Endothelial cell of umbilical vein (primary cell): ENCODE measurements at regions not wholly inside any gene's neighbourhood (a gene's known extent, or its start where the extent isn't known, plus 50 kb on each side); places are given as distances from the start of the nearest gene placed in this dataset.

ENCODE experiments used
- BruUV-seq: library from RNA; stranded (reverse); fragments of 400-500 nt; replicated peaks from 2 replicates; lab custom pipeline; 2021; lab: Mats Ljungman, UMichigan
- CTCF ChIA-PET: fragments of 300-600, 350-600 bp; sonication (Branson Sonifier 250); formaldehyde crosslinking; loops from one replicate; lab custom pipeline; 2021; ENCODE audit warnings: antibody characterized with exemption, inconsistent platforms; lab: Charles Lee
- POLR2A ChIA-PET: fragments of 300-600, 350-600 bp; sonication (Branson Sonifier 250); formaldehyde crosslinking; loops from one replicate; lab custom pipeline; 2021; ENCODE audit warnings: antibody characterized with exemption, inconsistent platforms; lab: Charles Lee
- DNase-seq: peaks from one replicate; pipeline ENCODE4 v3.0.0-alpha.2; 2011; ENCODE audit warnings: low read depth, low spot score
- FAIRE-seq: peaks from 2 replicates; lab custom pipeline; 2011; peaks lifted over from hg19 to GRCh38; lab: Jason Lieb, UNC
- H2AFZ ChIP-seq: 2 replicates; pipeline ENCODE4 v1.6.0; 2012; ENCODE audit warnings: low read depth, low read length, control low read depth, inconsistent platforms
- H3K27ac ChIP-seq: 2 replicates; pipeline ENCODE4 v1.5.1; 2011; ENCODE audit warnings: low read depth, mild to moderate bottlenecking, control low read depth, low read length, moderate library complexity; ENCODE audit not compliant: insufficient read depth
- H3K27me3 ChIP-seq, 2 experiments: 2 replicates each; pipeline versions ENCODE4 v1.6.0 to v1.6.1; 2011; ENCODE audit warnings: low read length in 2 of 2, mixed read lengths in 1 of 2; ENCODE audit not compliant: control insufficient read depth in 2 of 2, insufficient read depth in 2 of 2
- H3K36me3 ChIP-seq, 2 experiments: 2 replicates in 1 of 2; 3 replicates in 1 of 2; pipeline ENCODE4 v1.5.1; 2011; ENCODE audit warnings: low read length in 2 of 2, mild to moderate bottlenecking in 1 of 2, moderate library complexity in 1 of 2; ENCODE audit not compliant: control insufficient read depth in 2 of 2, insufficient read depth in 2 of 2; ENCODE audit errors: extremely low read depth in 1 of 2
- H3K4me1 ChIP-seq: 3 replicates; pipeline ENCODE4 v1.5.1; 2011; ENCODE audit warnings: mild to moderate bottlenecking, low read length; ENCODE audit not compliant: control insufficient read depth, insufficient read depth; ENCODE audit errors: extremely low read depth
- H3K4me2 ChIP-seq: 2 replicates; pipeline ENCODE4 v1.6.1; 2011; ENCODE audit warnings: low read length, control low read depth, mixed read lengths; ENCODE audit not compliant: insufficient read depth
- H3K4me3 ChIP-seq, 3 experiments: fragments of 200-600 bp in 1 of 3; sonication (generic), shearing (Covaris generic) in 1 of 3; replicated peaks in 1 of 3; 2 replicates each; pipeline ENCODE4 v1.5.1; 2011 to 2016; ENCODE audit warnings: control low read depth in 3 of 3, low read length in 3 of 3, mild to moderate bottlenecking in 2 of 3, inconsistent platforms in 1 of 3, low read depth in 1 of 3, moderate library complexity in 1 of 3; ENCODE audit not compliant: insufficient read depth in 1 of 3
- H3K79me2 ChIP-seq: 2 replicates; pipeline ENCODE4 v1.6.0; 2012; ENCODE audit warnings: low read length, inconsistent platforms; ENCODE audit not compliant: control insufficient read depth, insufficient read depth
- H3K9ac ChIP-seq: replicated peaks from 2 replicates; pipeline ENCODE3; 2011; ENCODE audit warnings: low read length, control low read depth; ENCODE audit not compliant: insufficient read depth; ENCODE audit errors: extremely low read depth
- H3K9me1 ChIP-seq: replicated peaks from 3 replicates; pipeline ENCODE4 v1.6.0; 2011; ENCODE audit warnings: mild to moderate bottlenecking, low read length; ENCODE audit not compliant: control insufficient read depth, insufficient read depth; ENCODE audit errors: extremely low read depth
- H3K9me3 ChIP-seq: replicated peaks from 2 replicates; pipeline ENCODE4 v1.5.1; 2012; ENCODE audit warnings: low read length, inconsistent platforms; ENCODE audit not compliant: control insufficient read depth, insufficient read depth
- H4K20me1 ChIP-seq: replicated peaks from 2 replicates; pipeline ENCODE3; 2011; ENCODE audit warnings: mild to moderate bottlenecking, low read length; ENCODE audit not compliant: control insufficient read depth, insufficient read depth; ENCODE audit errors: extremely low read depth
- CTCF ChIP-seq, 2 donors: IDR thresholded peaks; 1 replicate in 1 of 2; 2 replicates in 1 of 2; pipeline ENCODE4 v1.5.1; 2011; ENCODE audit warnings: low read length in 2 of 2, mild to moderate bottlenecking in 2 of 2, moderate library complexity in 2 of 2, control low read depth in 1 of 2, inconsistent platforms in 1 of 2, low read depth in 1 of 2; ENCODE audit not compliant: insufficient read depth in 1 of 2; ENCODE audit errors: extremely low read depth in 1 of 2
- EZH2 ChIP-seq: IDR thresholded peaks from 2 replicates; pipeline ENCODE4 v1.6.1; 2012; ENCODE audit warnings: borderline replicate concordance, low read depth, mild to moderate bottlenecking, moderate library complexity, low read length, inconsistent platforms; ENCODE audit not compliant: severe bottlenecking
- FOS ChIP-seq: IDR thresholded peaks from 2 replicates; pipeline ENCODE4 v1.6.1; 2011; ENCODE audit warnings: mild to moderate bottlenecking, low read length, moderate library complexity, borderline replicate concordance; ENCODE audit not compliant: insufficient read depth
- GATA2 ChIP-seq: IDR thresholded peaks from 2 replicates; pipeline ENCODE4 v1.7.0; 2011; ENCODE audit warnings: low read depth, mild to moderate bottlenecking, moderate library complexity, mixed read lengths, low read length; ENCODE audit not compliant: insufficient read length, insufficient read depth
- JUN ChIP-seq: IDR thresholded peaks from 2 replicates; pipeline ENCODE4 v1.6.1; 2011; ENCODE audit warnings: borderline replicate concordance, low read depth; ENCODE audit not compliant: insufficient read length, insufficient read depth
- MAX ChIP-seq: IDR thresholded peaks from 2 replicates; pipeline ENCODE4 v1.6.1; 2011; ENCODE audit not compliant: insufficient read depth, insufficient read length
- MYC ChIP-seq: IDR thresholded peaks from one replicate; pipeline ENCODE4 v1.6.1; 2011; ENCODE audit warnings: mild to moderate bottlenecking, low read depth, low read length
- POLR2A ChIP-seq: IDR thresholded peaks from 2 replicates; pipeline ENCODE4 v1.6.1; 2012; ENCODE audit warnings: low read depth, mild to moderate bottlenecking, control low read depth, low read length
- POLR2AphosphoS5 ChIP-seq: IDR thresholded peaks from 2 replicates; pipeline ENCODE4 v1.6.1; 2012; ENCODE audit warnings: low read depth, mild to moderate bottlenecking, control low read depth, low read length, moderate library complexity; ENCODE audit not compliant: insufficient read depth
- dilution Hi-C: fragments of 300-500 bp; cut with MboI; formaldehyde crosslinking; loops from one replicate; pipeline ENCODE4 v1.15.0; 2019; ENCODE audit warnings: low sequenced_read_pairs; ENCODE audit not compliant: extremely low pct_ligation_motif_present
- intact Hi-C: fragments of 100-400 bp; cut with micrococcal nuclease; formaldehyde crosslinking; loops from one replicate; pipeline ENCODE4 v1.10.0; 2022

- Histone ChIP-seq H3K9me3 (peaks cover 4% of the 10 kb centered on the region), H3K9me1 (no peaks in the 10 kb centered on the region), H3K79me2 (no peaks in the 10 kb centered on the region), H4K20me1 (no peaks in the 10 kb centered on the region), H2AFZ (no peak overlapping the region), H3K9ac (no peak overlapping the region), H3K4me1 (no peaks in the 10 kb centered on the region), H3K27ac (no peak overlapping the region), H3K4me3 (no peak overlapping the region), H3K4me2 (no peak overlapping the region), H3K36me3 (no peaks in the 10 kb centered on the region), H3K27me3 (no peaks in the 10 kb centered on the region)
- dilution Hi-C loops, result no loop called here
- ChIA-PET CTCF (no interaction called here), POLR2A (no interaction called here)
- intact Hi-C loops, result no loop called here
- DNase-seq, result no peak
- no peak for TF ChIP-seq POLR2A
- no peak for TF ChIP-seq MYC
- no peak for TF ChIP-seq GATA2
- TF ChIP-seq MAX, result no peak
- TF ChIP-seq CTCF (IDR thresholded peaks at IDR 0.05; ENCODE audit: extremely low read depth in 1 of 2, insufficient read depth in 1 of 2, low read depth in 1 of 2, low read length in 2 of 2), result no peak
- TF ChIP-seq EZH2, result no peak
- no peak for TF ChIP-seq POLR2AphosphoS5
- no peak for TF ChIP-seq JUN
- TF ChIP-seq FOS, result no peak
- no peak for FAIRE-seq
- BruUV-seq, result no TSS peak
Observed at GRCh38 chr17:14508156-14508555, 207.3 kb downstream of the HS3ST3B1 start.
